ENCODE measurements at regions not wholly inside any gene's neighbourhood (a gene's known extent, or its start where the extent isn't known, plus 50 kb on each side); places are given as distances from the start of the nearest gene placed in this dataset.

- H3K27ac Mint-ChIP-seq (ENCODE audit: unreplicated experiment): no peak overlapping the region
- Histone ChIP-seq H3K9me3 (no peaks in the 10 kb centered on the region), H3K4me1 (peaks cover 6% of the 10 kb centered on the region; the same call in 1 of the 2 replicates), H3K4me3 (ENCODE audit: low read depth, low read length) (no peak overlapping the region), H3K36me3 (ENCODE audit: control insufficient read depth, insufficient read depth, low read length) (no peaks in the 10 kb centered on the region), H3K27me3 (replicated peaks; ENCODE audit: control insufficient read depth, insufficient read depth, low read length) (no peaks in the 10 kb centered on the region)
- H3K36me3 Mint-ChIP-seq (ENCODE audit: insufficient read depth, unreplicated experiment): no peaks in the 10 kb centered on the region
- no peak for TF ChIP-seq CTCF (IDR thresholded peaks at IDR 0.05; ENCODE audit: insufficient read depth in 1 of 2, low read depth in 1 of 2, low read length in 1 of 2, severe bottlenecking in 1 of 2, unreplicated experiment in 1 of 2)
- intact Hi-C loops (cut with micrococcal nuclease; ENCODE audit: unreplicated experiment): no loop called here
- BruUV-seq (replicated peaks): no TSS peak
- no peak for DNase-seq
- no peaks in the 10 kb centered on the region for H3K4me1 Mint-ChIP-seq (ENCODE audit: low read depth, unreplicated experiment)
- no peaks in the 10 kb centered on the region for H3K27me3 Mint-ChIP-seq (ENCODE audit: insufficient read depth, unreplicated experiment)
- ChIA-PET POLR2A (no interaction called here), CTCF (no interaction called here)
- no peaks in the 10 kb centered on the region for H3K9me3 Mint-ChIP-seq (ENCODE audit: unreplicated experiment)
- no peak overlapping the region for H3K4me3 Mint-ChIP-seq (ENCODE audit: unreplicated experiment)
Measured at GRCh38 chr13:106786006-106786563, 218.1 kb upstream of the ARGLU1 start.

GRCh38 chr13:106774621-106775020 lies 206.7 kb upstream of the ARGLU1 start:
- intact Hi-C loops (cut with micrococcal nuclease; ENCODE audit: unreplicated experiment): no loop called here
- Mint-ChIP-seq H3K36me3 (ENCODE audit: insufficient read depth, unreplicated experiment) (no peaks in the 10 kb centered on the region), H3K9me3 (ENCODE audit: unreplicated experiment) (peaks cover 26% of the 10 kb centered on the region), H3K27me3 (ENCODE audit: insufficient read depth, unreplicated experiment) (no peaks in the 10 kb centered on the region), H3K4me3 (ENCODE audit: unreplicated experiment) (no peak overlapping the region), H3K4me1 (ENCODE audit: low read depth, unreplicated experiment) (no peaks in the 10 kb centered on the region), H3K27ac (ENCODE audit: unreplicated experiment) (no peak overlapping the region)
- no peak for TF ChIP-seq CTCF (IDR thresholded peaks at IDR 0.05; ENCODE audit: insufficient read depth in 1 of 2, low read depth in 1 of 2, low read length in 1 of 2, severe bottlenecking in 1 of 2, unreplicated experiment in 1 of 2)
- Histone ChIP-seq H3K4me3 (ENCODE audit: low read depth, low read length) (no peak overlapping the region), H3K4me1 (peaks cover 10% of the 10 kb centered on the region), H3K27me3 (replicated peaks; ENCODE audit: control insufficient read depth, insufficient read depth, low read length) (no peaks in the 10 kb centered on the region), H3K9me3 (no peaks in the 10 kb centered on the region), H3K36me3 (ENCODE audit: control insufficient read depth, insufficient read depth, low read length) (no peaks in the 10 kb centered on the region)
- POLR2A ChIA-PET: no interaction called here
- DNase-seq: no peak
- CTCF ChIA-PET: no interaction called here
- no TSS peak for BruUV-seq (replicated peaks)

- Histone ChIP-seq H3K36me3 (ENCODE audit: control insufficient read depth, insufficient read depth, low read length) (no peaks in the 10 kb centered on the region), H3K9me3 (peaks cover 9% of the 10 kb centered on the region), H3K27me3 (replicated peaks; ENCODE audit: control insufficient read depth, insufficient read depth, low read length) (no peaks in the 10 kb centered on the region), H3K4me3 (ENCODE audit: low read depth, low read length) (no peak overlapping the region), H3K4me1 (peaks cover 10% of the 10 kb centered on the region)
- Mint-ChIP-seq H3K9me3 (ENCODE audit: unreplicated experiment) (peaks cover 34% of the 10 kb centered on the region), H3K27ac (ENCODE audit: unreplicated experiment) (no peak overlapping the region), H3K27me3 (ENCODE audit: insufficient read depth, unreplicated experiment) (no peaks in the 10 kb centered on the region), H3K36me3 (ENCODE audit: insufficient read depth, unreplicated experiment) (no peaks in the 10 kb centered on the region), H3K4me3 (ENCODE audit: unreplicated experiment) (no peak overlapping the region), H3K4me1 (ENCODE audit: low read depth, unreplicated experiment) (no peaks in the 10 kb centered on the region)
- DNase-seq: no peak
- intact Hi-C loops (cut with micrococcal nuclease; ENCODE audit: unreplicated experiment): no loop called here
- no peak for TF ChIP-seq CTCF (IDR thresholded peaks at IDR 0.05; ENCODE audit: insufficient read depth in 1 of 2, low read depth in 1 of 2, low read length in 1 of 2, severe bottlenecking in 1 of 2, unreplicated experiment in 1 of 2)
- no TSS peak for BruUV-seq (replicated peaks)
- POLR2A ChIA-PET: no interaction called here
- CTCF ChIA-PET: no interaction called here
Measured at GRCh38 chr13:106772006-106772601, 204.2 kb upstream of the ARGLU1 start.
